ENCODE measurements at regions not wholly inside any gene's neighbourhood (a gene's known extent, or its start where the extent isn't known, plus 50 kb on each side); places are given as distances from the start of the nearest gene placed in this dataset.
A peak's percentile ranks its signal among the peaks of the same experiment; 100 is the strongest.

GRCh38 chr20:25136643-25137559 is 55.0 kb upstream of the VSX1 start:
- no peaks in the 10 kb centered on the region for H3K79me2 ChIP-seq (ENCODE audit: insufficient read depth, low read length)
- H3K27ac ChIP-seq (ENCODE audit: low read depth in 1 of 2, low read length in 2 of 2): no peak overlapping the region
- TF ChIP-seq CTCF (IDR thresholded peaks at IDR 0.05): no peak
- H2AFZ ChIP-seq (ENCODE audit: insufficient read depth, low read depth, low read length, poor library complexity, severe bottlenecking): no peak overlapping the region
- H3K4me1 ChIP-seq (ENCODE audit: control insufficient read depth in 1 of 2, insufficient read depth in 2 of 2, low read length in 2 of 2): no peaks in the 10 kb centered on the region
- no peaks in the 10 kb centered on the region for H3K36me3 ChIP-seq (replicated peaks in 1 of 2; ENCODE audit: control insufficient read depth in 1 of 2, insufficient read depth in 2 of 2, low read length in 2 of 2)
- H3K4me3 ChIP-seq (replicated peaks in 1 of 3; ENCODE audit: low read depth in 2 of 3, low read length in 3 of 3): no peak overlapping the region
- peaks cover 3 to 15% (median 4%) of the 10 kb centered on the region in 3 donors for H3K27me3 Mint-ChIP-seq (ENCODE audit: low read depth in 3 of 3)
- H3K9ac ChIP-seq (ENCODE audit: insufficient read depth, low read length, poor library complexity, severe bottlenecking): no peak overlapping the region
- H3K27ac Mint-ChIP-seq: no peak overlapping the region
- H3K9me3 ChIP-seq (replicated peaks in 1 of 2; ENCODE audit: control insufficient read depth in 1 of 2, insufficient read depth in 1 of 2, low read length in 2 of 2): no peaks in the 10 kb centered on the region
- DNase-seq: no peak
- no peak overlapping the region for H3K4me2 ChIP-seq (replicated peaks; ENCODE audit: extremely low read depth, low read length, poor library complexity, severe bottlenecking)
- H4K20me1 ChIP-seq (ENCODE audit: insufficient read depth, low read length): no peaks in the 10 kb centered on the region
- intact Hi-C loops (cut with micrococcal nuclease): no loop called here
- 84% methylated on average over 4 of the region's 6 CpGs for WGBS (ENCODE audit: insufficient coverage)
- no peak overlapping the region for H3K4me3 Mint-ChIP-seq
- no peaks in the 10 kb centered on the region for H3K9me3 Mint-ChIP-seq
- no peaks in the 10 kb centered on the region for H3K4me1 Mint-ChIP-seq
- H3K36me3 Mint-ChIP-seq: no peaks in the 10 kb centered on the region
- H3K27me3 ChIP-seq (ENCODE audit: control insufficient read depth in 2 of 2, insufficient read depth in 2 of 2, low read length in 2 of 2): no peaks in the 10 kb centered on the region

GRCh38 chr20:25139029-25139705 is 56.3 kb upstream of the ENTPD6 start:
- H3K4me3 ChIP-seq (replicated peaks in 1 of 3; ENCODE audit: low read depth in 2 of 3, low read length in 3 of 3): no peak overlapping the region
- Mint-ChIP-seq H3K4me3 (no peak overlapping the region), H3K4me1 (no peaks in the 10 kb centered on the region), H3K36me3 (no peaks in the 10 kb centered on the region), H3K27ac (peak overlapping the region in 1 of 7 donors; percentile 37), H3K27me3 (ENCODE audit: low read depth in 3 of 3) (peaks cover 2 to 14% (median 7%) of the 10 kb centered on the region in 3 donors), H3K9me3 (no peaks in the 10 kb centered on the region)
- no peak overlapping the region for H3K27ac ChIP-seq (ENCODE audit: low read depth in 1 of 2, low read length in 2 of 2)
- no peaks in the 10 kb centered on the region for H3K36me3 ChIP-seq (replicated peaks in 1 of 2; ENCODE audit: control insufficient read depth in 1 of 2, insufficient read depth in 2 of 2, low read length in 2 of 2)
- H3K4me2 ChIP-seq (replicated peaks; ENCODE audit: extremely low read depth, low read length, poor library complexity, severe bottlenecking): no peak overlapping the region
- H2AFZ ChIP-seq (ENCODE audit: insufficient read depth, low read depth, low read length, poor library complexity, severe bottlenecking): no peak overlapping the region
- no peaks in the 10 kb centered on the region for H4K20me1 ChIP-seq (ENCODE audit: insufficient read depth, low read length)
- no peaks in the 10 kb centered on the region for H3K4me1 ChIP-seq (ENCODE audit: control insufficient read depth in 1 of 2, insufficient read depth in 2 of 2, low read length in 2 of 2)
- H3K9me3 ChIP-seq (replicated peaks in 1 of 2; ENCODE audit: control insufficient read depth in 1 of 2, insufficient read depth in 1 of 2, low read length in 2 of 2): no peaks in the 10 kb centered on the region
- no peak for TF ChIP-seq CTCF (IDR thresholded peaks at IDR 0.05)
- H3K27me3 ChIP-seq (ENCODE audit: control insufficient read depth in 2 of 2, insufficient read depth in 2 of 2, low read length in 2 of 2): no peaks in the 10 kb centered on the region
- no peak overlapping the region for H3K9ac ChIP-seq (ENCODE audit: insufficient read depth, low read length, poor library complexity, severe bottlenecking)
- no peaks in the 10 kb centered on the region for H3K79me2 ChIP-seq (ENCODE audit: insufficient read depth, low read length)
- no peak for DNase-seq
- WGBS (ENCODE audit: insufficient coverage): 86% methylated on average over 9 of the region's 12 CpGs
- intact Hi-C loops (cut with micrococcal nuclease): no loop called here

Measured in CD14-positive monocyte (primary cell).